ENCODE measurements at regions not wholly inside any gene's neighbourhood (a gene's known extent, or its start where the extent isn't known, plus 50 kb on each side); places are given as distances from the start of the nearest gene placed in this dataset.

- no peak overlapping the region for H3K27ac ChIP-seq
- no peak overlapping the region for H3K4me3 ChIP-seq
- DNase-seq: no peak
- H3K9me3 ChIP-seq: peaks cover 0 to under 1% (median 0%) of the 10 kb centered on the region in 3 donors
- H3K4me1 ChIP-seq: no peaks in the 10 kb centered on the region
- no peaks in the 10 kb centered on the region for H3K36me3 ChIP-seq
- no peak for TF ChIP-seq CTCF (IDR thresholded peaks at IDR 0.05)
- no peaks in the 10 kb centered on the region for H3K27me3 ChIP-seq
- intact Hi-C loops (cut with DNase I; ENCODE audit: low total_unique reads): no loop called here
These were observed 110.6 kb upstream of the RNF32 start for GRCh38 chr7:156529956-156530355.

DNA sequence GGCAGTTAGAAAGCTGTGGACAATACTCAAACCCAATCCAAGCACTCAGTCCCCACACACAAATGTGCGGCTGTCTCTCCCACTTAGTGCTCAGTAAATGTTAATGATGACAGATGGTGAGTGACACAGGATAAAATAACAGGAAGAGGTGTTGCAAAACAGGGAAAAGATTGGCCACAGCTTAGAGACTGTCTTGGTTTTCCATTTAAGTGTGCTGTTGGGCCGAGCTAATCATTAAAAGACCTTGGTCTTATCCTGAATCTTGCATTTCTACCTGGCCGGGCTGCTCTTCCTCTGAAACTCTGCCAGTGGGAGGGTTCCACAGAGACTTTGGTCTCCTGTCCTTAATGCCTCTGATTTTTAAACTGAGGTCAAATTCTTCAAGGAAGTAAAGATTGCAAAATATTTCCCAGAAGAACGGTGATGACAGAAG, 113.1 kb upstream of the RNF32 start:
- no peaks in the 10 kb centered on the region for H3K9me3 ChIP-seq
- intact Hi-C loops (cut with DNase I; ENCODE audit: low total_unique reads): no loop called here
- no peak overlapping the region for H3K4me3 ChIP-seq
- H3K36me3 ChIP-seq: no peaks in the 10 kb centered on the region
- DNase-seq: no peak
- H3K27me3 ChIP-seq: no peaks in the 10 kb centered on the region
- no peak for TF ChIP-seq CTCF (IDR thresholded peaks at IDR 0.05)
- no peak overlapping the region for H3K27ac ChIP-seq
- no peaks in the 10 kb centered on the region for H3K4me1 ChIP-seq

- DNase-seq: no peak
- Histone ChIP-seq H3K27me3 (no peaks in the 10 kb centered on the region), H3K9me3 (no peaks in the 10 kb centered on the region), H3K4me1 (no peaks in the 10 kb centered on the region), H3K36me3 (no peaks in the 10 kb centered on the region), H3K4me3 (no peak overlapping the region), H3K27ac (no peak overlapping the region)
- intact Hi-C loops (cut with DNase I; ENCODE audit: low total_unique reads): no loop called here
- TF ChIP-seq CTCF (IDR thresholded peaks at IDR 0.05): no peak
These were observed 115.6 kb upstream of the RNF32 start for GRCh38 chr7:156524818-156525597.

GRCh38 chr7:156523447-156524048, 117.0 kb upstream of the RNF32 start:
- TF ChIP-seq CTCF (IDR thresholded peaks at IDR 0.05): no peak
- intact Hi-C loops (cut with DNase I; ENCODE audit: low total_unique reads): no loop called here
- Histone ChIP-seq H3K36me3 (no peaks in the 10 kb centered on the region), H3K4me1 (no peaks in the 10 kb centered on the region), H3K27me3 (no peaks in the 10 kb centered on the region), H3K4me3 (no peak overlapping the region), H3K27ac (no peak overlapping the region), H3K9me3 (no peaks in the 10 kb centered on the region)
- no peak for DNase-seq

GRCh38 chr7:156522801-156523200, 117.8 kb upstream of the RNF32 start:
- Histone ChIP-seq H3K4me3 (no peak overlapping the region), H3K27me3 (no peaks in the 10 kb centered on the region), H3K9me3 (no peaks in the 10 kb centered on the region), H3K4me1 (no peaks in the 10 kb centered on the region), H3K27ac (no peak overlapping the region), H3K36me3 (no peaks in the 10 kb centered on the region)
- intact Hi-C loops (cut with DNase I; ENCODE audit: low total_unique reads): no loop called here
- no peak for TF ChIP-seq CTCF (IDR thresholded peaks at IDR 0.05)
- no peak for DNase-seq
